ENCODE measurements at regions not wholly inside any gene's neighbourhood (a gene's known extent, or its start where the extent isn't known, plus 50 kb on each side); places are given as distances from the start of the nearest gene placed in this dataset.

- no peaks in the 10 kb centered on the region for H3K27me3 Mint-ChIP-seq
- no peak for TF ChIP-seq CTCF (IDR thresholded peaks at IDR 0.05)
- H3K9me3 Mint-ChIP-seq: no peaks in the 10 kb centered on the region
- H3K36me3 Mint-ChIP-seq (ENCODE audit: low read depth): no peaks in the 10 kb centered on the region
- no peak overlapping the region for H3K4me3 Mint-ChIP-seq
- no peak for ATAC-seq
- no peak overlapping the region for H3K27ac Mint-ChIP-seq
- H3K4me1 Mint-ChIP-seq (ENCODE audit: low read depth): no peaks in the 10 kb centered on the region
- intact Hi-C loops (cut with micrococcal nuclease): no loop called here
- ChIA-PET POLR2A (no interaction called here), CTCF (interaction anchor here (0.7 to 1.5 kb wide), 2 partner anchors 17 to 22 kb away, joined by 3 to 7 read pairs; no protein-coding TSS in a partner anchor)
- DNase-seq: no peak
Measured at GRCh38 chr1:239955431-239955830, 136.3 kb upstream of the FMN2 start.

GRCh38 chr1:239956263-239956662 is 135.4 kb upstream of the FMN2 start:
- DNase-seq (no peak), ATAC-seq (no peak)
- TF ChIP-seq CTCF (IDR thresholded peaks at IDR 0.05): no peak
- Mint-ChIP-seq H3K27ac (no peak overlapping the region), H3K4me3 (no peak overlapping the region), H3K36me3 (ENCODE audit: low read depth) (no peaks in the 10 kb centered on the region), H3K9me3 (no peaks in the 10 kb centered on the region), H3K4me1 (ENCODE audit: low read depth) (no peaks in the 10 kb centered on the region), H3K27me3 (no peaks in the 10 kb centered on the region)
- intact Hi-C loops (cut with micrococcal nuclease): no loop called here
- POLR2A ChIA-PET: no interaction called here
- CTCF ChIA-PET: no interaction called here

GRCh38 chr1:239958063-239958462 is 133.6 kb upstream of the FMN2 start:
- no peak for TF ChIP-seq CTCF (IDR thresholded peaks at IDR 0.05)
- DNase-seq (no peak), ATAC-seq (no peak)
- no peaks in the 10 kb centered on the region for H3K27me3 Mint-ChIP-seq
- H3K27ac Mint-ChIP-seq: no peak overlapping the region
- H3K9me3 Mint-ChIP-seq: no peaks in the 10 kb centered on the region
- H3K4me3 Mint-ChIP-seq: no peak overlapping the region
- H3K36me3 Mint-ChIP-seq (ENCODE audit: low read depth): no peaks in the 10 kb centered on the region
- intact Hi-C loops (cut with micrococcal nuclease): no loop called here
- ChIA-PET POLR2A (no interaction called here), CTCF (interaction anchor here (0.7 to 0.8 kb wide), 2 partner anchors 14 to 18 kb away, joined by 3 to 4 read pairs; no protein-coding TSS in a partner anchor)
- H3K4me1 Mint-ChIP-seq (ENCODE audit: low read depth): no peaks in the 10 kb centered on the region

GRCh38 chr1:239960366-239960765 is 131.3 kb upstream of the FMN2 start:
- POLR2A ChIA-PET: no interaction called here
- H3K4me1 Mint-ChIP-seq (ENCODE audit: low read depth): no peaks in the 10 kb centered on the region
- no peak overlapping the region for H3K4me3 Mint-ChIP-seq
- no peaks in the 10 kb centered on the region for H3K27me3 Mint-ChIP-seq
- no peak for ATAC-seq
- no peak for DNase-seq
- H3K9me3 Mint-ChIP-seq: no peaks in the 10 kb centered on the region
- CTCF ChIA-PET: interaction anchor here (1.8 to 2.9 kb wide), 2 partner anchors 8 to 14 kb away, joined by 4 to 14 read pairs; no protein-coding TSS in a partner anchor
- TF ChIP-seq CTCF (IDR thresholded peaks at IDR 0.05): no peak
- H3K36me3 Mint-ChIP-seq (ENCODE audit: low read depth): no peaks in the 10 kb centered on the region
- intact Hi-C loops (cut with micrococcal nuclease): no loop called here
- no peak overlapping the region for H3K27ac Mint-ChIP-seq

- ATAC-seq: no peak
- Mint-ChIP-seq H3K9me3 (no peaks in the 10 kb centered on the region), H3K27ac (no peak overlapping the region), H3K4me3 (no peak overlapping the region), H3K4me1 (ENCODE audit: low read depth) (no peaks in the 10 kb centered on the region), H3K36me3 (ENCODE audit: low read depth) (no peaks in the 10 kb centered on the region), H3K27me3 (no peaks in the 10 kb centered on the region)
- no peak for TF ChIP-seq CTCF (IDR thresholded peaks at IDR 0.05)
- ChIA-PET CTCF (interaction anchor here (1.8 kb wide), 1 partner anchor 12 kb away, joined by 9 read pairs; no protein-coding TSS in a partner anchor), POLR2A (no interaction called here)
- DNase-seq: no peak
- intact Hi-C loops (cut with micrococcal nuclease): no loop called here
Measured at GRCh38 chr1:239963856-239964255, 127.8 kb upstream of the FMN2 start.

All from activated CD8-positive, alpha-beta T cell treated with anti-CD3 and anti-CD28 coated beads for 36 hours (primary cell).